ENCODE measurements at regions not wholly inside any gene's neighbourhood (a gene's known extent, or its start where the extent isn't known, plus 50 kb on each side); places are given as distances from the start of the nearest gene placed in this dataset.

DNA sequence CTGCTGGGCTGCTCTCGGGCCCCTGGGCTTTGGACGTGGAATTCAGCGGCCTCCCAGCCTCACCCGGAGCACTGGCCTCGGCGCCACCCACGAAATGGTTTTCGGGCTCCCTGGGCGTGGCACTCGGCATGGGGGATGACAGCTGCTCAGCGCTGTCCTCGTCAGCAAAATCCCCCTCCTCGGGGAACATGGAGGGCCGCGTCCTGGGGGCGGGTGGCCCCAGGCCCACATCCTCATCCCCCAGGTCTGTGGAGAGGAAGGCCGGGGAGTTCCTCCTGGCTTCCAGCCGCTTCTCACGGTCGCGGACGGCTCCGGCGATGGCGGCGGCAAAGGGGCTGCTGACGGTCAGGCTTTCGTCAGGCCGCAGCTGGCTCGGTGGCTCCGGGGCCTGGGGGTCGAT lies 88.4 kb downstream of the CTTN start:
- no peak for DNase-seq

DNA sequence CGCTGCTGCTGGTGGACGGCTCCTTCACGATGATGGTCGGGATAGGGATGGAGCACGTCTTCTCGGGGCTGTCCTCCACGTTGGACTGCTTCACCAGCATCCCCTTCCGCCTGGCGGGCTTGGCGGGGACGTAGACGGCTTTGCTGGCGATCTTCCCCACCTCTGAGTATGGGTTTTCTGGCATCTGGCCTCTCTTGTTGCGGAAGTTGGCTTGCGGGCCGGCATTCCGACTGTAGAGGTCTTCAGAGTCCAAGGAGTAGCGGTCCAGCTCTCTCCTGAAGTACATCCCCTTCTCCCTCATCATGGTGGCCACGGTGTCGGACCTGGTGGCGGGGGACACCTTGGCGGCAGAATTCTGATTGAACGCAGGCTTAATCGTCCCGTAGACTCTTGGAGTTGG lies 88.8 kb downstream of the CTTN start:
- no peak for DNase-seq

DNA sequence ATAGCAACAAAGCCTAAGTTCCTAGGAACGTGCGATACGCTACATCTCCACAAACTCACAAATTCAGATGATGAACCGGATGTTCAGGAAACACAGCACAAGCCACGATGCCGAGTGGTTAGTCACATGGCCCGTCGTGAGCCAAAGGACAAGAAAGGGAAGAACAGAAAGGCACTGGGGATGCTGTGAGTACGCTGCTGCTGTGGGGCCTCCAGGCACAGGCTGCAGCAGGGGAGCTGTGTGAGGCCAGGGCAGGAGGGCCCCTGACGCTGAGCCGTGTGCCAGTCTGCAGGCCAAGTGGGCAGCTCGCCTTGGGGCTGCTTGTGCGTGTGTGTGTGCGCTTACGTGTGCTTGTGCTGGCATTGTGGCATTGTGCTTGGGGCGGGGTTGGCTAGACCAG lies 89.4 kb downstream of the CTTN start:
- no peak for DNase-seq

DNA sequence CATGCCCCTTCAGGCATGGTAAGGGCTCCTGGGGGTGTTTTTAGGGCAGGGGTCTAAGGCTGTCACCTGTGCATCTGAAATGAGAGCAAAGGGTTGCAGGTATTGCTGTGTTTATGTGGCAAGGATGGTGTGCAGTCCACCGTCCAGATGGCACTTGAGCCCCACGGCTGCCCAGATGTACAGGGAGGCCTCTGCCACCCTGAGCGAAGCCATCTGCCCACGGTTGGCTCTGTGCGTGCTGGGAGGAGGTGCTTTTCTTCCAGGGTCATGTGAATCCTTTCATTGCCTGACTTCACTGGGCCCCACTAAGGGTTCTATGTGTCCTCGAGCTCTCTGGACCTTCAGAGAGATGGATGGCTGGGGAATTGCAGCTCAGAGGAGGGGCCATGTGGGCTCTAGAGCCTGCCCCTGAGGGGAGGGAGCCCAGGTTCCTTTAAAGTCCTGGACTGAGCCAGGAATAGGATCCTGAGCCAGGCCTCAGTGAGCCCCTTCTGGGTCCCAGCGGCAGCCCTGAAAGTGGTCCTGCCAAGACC lies 89.9 kb downstream of the CTTN start:
- DNase-seq, result no peak

DNA sequence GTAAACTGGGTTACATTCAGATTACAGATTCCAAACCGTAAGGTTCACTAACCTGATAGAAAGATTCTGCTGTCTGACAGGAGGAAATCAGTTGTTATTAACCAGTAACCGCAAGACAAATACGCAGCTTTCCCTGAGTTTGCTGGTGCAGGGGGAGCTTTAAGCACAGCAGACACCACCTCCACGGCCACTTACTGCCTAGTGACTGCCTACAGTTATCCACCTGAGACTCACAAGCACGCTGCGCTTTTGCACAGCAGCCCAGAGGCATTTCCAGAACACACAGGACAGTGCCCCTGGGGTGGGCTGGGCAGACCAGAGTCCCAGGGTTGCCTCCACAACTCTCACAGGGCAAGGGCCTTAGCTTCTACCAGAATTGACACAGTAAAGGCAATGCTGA lies 90.9 kb downstream of the CTTN start:
- DNase-seq, result no peak

DNA sequence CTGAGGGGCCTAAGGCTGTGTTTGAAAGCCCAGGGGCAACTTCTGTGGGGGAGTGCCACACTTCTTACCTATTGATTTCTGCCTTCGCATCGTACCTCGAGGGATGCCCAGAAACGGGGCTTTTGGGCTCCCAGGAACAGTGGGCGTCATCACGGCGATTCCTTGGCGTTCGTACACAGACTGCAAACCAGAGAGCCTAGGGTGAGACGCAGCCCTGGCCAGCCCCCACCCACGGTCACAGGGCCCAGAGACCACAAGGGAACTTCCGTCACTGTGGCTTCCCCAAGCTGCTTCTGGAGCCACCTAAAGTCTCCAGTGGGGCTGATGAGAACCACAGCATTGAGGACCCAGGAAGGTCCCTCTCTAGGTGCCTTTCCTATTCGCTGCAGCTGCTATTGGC lies 91.9 kb downstream of the CTTN start:
- DNase-seq, result no peak

DNA sequence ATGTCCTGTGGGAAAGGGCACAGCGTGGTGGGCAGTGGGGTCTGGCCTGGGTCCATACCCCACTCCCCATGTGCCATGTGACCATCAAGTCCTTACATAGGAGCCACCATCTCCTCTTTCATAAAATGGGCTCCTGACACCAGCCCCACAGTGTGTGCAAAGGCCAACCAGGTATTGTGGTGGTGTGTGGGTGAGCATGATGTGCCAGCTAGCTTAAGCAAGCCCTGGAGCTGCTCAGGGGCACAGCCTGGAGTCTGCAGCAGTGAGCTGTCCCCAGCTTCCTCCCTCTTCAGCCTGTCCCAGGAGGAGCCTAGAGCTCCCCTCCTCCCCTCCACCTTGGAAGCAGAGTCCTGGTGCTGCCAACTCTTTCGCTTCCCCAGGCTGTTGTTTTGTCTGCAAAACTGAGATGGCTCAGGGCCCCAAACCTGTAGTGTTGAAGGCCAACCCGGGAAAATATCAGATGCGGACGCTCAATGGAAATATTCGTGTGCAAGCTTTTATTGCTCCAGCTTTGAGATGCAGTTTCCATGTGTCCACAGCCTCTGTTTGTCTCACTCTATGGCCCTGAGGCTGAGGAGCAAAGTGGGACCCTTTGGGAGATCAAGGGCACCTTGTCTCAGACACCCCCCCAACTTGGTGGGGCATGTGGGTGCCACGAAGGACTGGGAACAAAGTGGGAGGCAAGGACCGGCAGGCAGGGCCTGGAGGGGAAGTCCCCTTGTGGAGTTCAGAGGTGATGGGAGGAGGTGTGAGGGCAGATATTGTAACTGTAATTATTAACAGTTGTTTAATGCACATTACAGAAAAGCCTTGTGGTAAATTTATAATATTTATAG lies 92.6 kb downstream of the CTTN start:
- DNase-seq, result no peak

DNA sequence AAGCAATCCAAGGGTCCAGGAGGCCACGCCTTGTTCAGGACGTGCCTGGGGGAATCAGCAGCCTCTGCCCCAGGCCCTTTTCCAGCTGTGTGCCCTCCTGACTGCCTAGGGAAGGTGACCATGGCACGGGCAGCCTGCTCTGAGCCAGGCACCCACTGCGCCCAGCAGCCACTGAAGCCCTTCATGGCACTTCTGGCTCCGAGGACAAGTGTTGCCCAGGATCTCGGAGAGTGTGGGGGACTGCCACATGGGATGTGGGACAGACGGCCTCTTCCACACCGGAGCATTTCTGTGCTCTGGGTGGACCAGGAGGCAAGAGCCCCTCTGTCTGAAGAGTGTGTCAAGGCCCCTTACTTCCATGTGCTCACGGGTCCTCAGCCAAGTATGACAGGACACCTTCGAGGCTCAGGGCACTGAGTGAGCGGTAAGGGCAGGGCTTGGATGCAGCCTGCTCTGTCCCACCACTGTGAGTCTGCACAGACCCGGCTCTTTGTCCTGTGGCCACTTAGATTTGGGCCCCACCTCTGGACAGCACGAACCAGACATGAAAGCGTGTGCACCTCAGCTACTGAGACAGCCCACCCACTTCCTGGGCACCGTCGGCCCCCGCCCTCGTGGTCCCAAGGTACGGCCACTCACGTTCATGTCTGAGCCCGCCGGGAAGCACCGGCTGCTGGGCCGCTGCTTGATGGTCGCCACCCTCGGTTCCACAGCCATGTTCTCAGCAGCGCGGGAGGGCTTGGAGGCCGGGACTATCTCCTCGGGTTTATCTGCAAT lies 93.6 kb downstream of the CTTN start:
- DNase-seq, result no peak

DNA sequence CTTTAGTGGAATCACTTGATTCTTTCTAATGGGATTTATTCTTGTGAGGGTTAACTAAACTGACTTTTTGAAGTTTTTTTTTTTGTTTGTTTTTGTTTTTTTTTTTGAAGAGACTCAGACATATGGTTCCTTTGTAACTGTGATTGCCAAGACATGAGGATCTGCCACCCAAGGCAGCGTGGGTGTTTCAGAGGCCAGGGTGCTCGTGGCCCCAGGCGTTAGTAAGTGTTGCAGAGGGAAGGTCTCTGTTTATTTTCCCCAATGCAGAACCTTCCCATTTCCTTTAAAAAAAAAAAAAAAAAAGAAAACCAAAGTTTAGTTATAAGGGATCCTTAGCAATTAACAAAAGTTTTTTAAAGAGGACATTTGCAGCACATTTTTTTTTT lies 94.8 kb downstream of the CTTN start:
- DNase-seq, result no peak

DNA sequence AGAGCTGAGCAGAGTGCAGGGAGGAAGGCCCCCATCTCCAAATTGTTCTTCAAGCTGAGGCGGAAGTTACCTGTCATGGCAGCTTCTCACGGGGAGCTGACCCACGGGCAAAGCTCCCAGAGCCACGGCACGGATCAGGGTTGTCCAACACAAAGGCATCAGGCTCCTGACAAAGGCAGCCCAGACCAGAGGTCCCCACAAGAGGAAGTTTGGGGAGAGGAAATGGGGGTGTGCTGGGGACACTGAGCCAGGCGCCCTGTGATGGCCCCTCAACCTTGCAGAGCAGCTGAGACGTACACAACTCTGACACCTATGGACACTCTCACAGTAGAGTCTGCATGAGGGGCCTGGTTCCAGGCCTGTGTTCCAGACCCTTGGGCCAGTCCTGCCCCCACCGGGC lies 95.6 kb downstream of the CTTN start:
- DNase-seq, result no peak

DNA sequence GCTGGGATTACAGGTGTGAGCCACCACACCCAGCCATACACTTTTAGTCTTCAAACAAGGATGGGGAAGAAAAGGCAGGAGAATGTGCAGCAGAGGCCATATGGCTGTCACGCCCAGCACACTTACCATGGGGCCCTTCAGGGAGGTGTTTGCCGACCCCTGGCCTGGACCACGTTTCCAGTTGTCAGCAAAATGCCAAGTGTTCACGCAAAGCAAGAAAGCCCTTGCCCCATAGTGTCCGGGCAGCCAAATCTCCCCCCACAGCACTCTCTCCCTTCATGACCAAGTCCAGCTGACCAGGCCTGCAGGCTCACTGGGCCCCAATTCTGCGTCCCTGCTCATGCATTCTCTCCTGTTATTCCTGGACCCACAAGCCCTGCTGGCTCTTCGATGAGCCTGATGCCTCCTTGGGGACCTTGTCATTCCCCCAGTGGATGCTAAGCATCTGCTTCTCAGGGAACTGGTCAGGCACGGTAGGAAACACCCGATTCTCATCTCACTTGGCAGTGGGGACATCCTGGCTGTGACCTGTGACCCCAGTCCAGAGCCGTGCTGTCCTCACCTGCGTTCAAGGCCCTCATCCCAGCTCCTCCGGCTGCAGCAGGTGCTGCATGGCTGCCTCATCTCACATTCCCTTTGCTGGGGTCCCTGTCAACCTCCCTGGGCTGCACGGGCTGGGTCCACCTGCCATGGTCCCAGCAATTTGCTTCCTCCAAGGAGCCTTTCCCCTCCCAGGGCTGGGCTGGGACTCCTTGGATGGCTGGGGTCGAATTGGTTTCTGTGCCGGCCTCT lies 96.4 kb downstream of the CTTN start:
- no peak for DNase-seq

DNA sequence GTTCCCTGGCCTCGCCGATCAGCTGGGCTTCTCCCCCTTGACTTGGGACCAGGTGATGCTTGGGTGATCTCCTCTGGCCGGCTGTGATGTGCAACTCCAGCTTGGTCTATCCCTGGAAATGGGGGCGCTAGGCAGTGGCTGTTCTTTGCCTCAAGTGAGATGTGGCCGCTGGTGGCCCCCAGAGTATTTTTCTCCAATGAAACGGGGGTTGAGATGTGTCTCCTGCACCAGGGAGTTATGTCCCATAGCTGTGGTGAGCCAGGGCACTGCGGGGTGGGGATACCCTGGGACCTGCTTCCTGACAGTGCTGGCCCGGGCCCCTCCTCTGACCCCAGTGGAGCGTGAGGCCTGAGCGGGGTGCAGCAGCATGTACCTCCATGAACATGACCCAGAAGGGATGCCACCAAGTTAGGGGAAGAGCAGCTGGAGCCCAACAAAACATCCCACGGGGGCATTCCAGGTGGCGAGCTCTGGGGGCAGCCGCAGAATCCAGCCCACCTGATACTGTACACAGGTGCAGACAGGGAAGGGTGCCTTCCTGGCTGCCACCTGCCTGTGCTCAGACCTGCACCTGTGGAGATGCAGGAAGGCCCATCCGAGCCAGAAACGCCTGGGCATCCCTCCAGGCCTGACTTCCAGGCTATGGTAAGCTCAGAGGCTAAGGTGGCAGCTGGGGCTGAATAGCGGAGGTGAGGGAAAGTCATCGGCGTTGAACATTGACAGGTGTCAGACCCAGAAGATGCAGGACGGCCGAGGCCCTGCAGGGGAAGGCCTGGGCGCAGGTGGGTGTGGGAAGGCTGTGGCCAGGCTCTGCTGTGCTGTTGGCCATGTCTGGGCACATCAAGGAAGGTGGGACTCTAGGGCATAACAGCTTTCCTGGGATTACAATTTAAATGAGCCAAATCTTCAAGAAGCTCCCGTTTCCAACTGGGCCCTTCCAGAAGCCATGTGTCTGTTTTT lies 97.3 kb downstream of the CTTN start:
- no peak for DNase-seq

DNA sequence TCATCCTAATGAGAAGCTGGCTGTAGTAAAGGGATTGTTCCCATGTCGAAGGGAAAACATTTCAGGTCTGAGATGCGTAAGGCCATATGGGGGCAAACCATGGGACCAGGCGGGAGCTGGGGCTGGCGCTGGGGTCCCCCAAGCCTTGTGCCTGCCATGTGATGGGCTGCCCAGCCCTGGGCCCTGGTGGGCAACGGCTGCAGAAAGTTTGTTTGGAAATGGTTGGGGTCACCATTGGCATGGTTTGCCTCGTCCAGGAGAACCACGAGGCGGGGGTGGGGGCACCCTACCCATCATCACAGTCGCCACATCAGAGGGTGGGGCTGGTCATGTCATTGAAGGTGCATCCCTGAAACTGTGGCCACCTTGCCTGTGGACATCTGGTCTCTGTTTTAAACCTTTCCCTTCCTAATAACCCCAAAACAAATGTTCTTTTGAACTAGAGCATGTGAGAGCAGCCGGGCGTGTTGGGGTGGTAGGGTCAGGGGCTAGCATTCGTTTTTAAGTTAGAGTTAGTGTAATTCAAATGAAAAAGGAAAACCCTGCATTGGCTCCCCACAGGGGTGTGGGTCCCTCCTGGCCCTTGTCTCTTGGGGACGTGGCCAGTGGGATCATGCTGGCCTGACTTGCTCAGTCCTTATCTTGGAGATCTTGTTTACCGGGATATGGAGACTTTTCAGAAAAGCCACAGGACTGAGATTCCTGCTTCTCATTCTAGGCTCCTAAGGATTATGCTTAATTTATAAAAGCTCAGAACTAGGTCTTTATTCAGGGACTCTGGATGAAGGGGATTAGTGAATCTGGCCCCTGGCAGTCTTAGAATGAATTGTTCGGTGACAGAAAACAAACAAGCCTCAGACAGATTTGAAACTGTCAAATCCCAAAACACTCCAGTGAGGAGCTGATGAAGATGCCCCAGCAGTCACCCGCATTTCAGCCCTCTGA lies 98.5 kb downstream of the CTTN start:
- DNase-seq, result no peak

DNA sequence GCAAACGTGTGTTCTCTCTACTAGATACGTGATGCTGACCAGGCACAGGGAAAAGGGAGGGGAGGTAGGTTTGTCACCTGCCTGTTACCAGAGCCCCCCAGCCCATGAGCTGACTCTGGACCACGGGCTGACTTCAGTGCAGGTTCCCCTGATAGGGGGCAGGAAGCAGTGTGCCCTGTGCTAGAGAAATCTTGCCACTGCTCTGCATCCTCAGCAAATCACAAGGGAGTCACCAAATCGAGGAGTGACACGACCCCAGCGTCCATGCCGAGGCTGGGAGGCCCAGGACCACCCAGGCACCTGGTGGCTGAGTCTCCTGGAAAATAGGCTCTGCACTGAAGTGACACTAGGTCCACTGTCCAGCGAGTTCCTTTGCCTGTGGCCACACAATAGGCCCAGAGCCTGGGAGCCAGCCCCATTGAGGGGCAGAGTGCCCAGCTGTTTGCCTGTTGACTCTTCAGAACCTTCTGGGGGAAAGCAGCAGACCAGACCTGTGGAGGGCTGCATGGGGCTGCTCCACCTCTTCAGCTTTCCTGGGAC lies 99.3 kb downstream of the CTTN start:
- no peak for DNase-seq

DNA sequence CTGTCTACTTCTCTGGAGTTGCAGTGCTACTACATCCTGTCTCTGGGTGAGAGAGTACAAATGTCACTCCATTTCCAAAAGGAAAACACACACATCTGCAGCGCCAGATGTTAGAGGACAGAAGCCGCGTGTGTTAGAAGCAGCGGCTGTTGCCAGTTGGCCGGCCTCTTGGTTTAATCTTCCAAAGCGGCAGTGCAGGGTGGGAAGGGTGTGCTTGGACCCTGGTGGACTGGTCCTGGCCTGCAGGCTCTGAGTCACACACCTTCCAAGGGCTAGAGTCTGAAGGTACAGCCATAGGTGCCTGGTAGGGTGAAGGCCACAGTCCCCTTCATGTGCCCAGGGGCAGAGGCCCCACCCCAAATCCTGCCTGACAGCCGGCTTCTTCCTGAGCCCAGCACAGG lies 99.8 kb downstream of the CTTN start:
- DNase-seq, result no peak

DNA sequence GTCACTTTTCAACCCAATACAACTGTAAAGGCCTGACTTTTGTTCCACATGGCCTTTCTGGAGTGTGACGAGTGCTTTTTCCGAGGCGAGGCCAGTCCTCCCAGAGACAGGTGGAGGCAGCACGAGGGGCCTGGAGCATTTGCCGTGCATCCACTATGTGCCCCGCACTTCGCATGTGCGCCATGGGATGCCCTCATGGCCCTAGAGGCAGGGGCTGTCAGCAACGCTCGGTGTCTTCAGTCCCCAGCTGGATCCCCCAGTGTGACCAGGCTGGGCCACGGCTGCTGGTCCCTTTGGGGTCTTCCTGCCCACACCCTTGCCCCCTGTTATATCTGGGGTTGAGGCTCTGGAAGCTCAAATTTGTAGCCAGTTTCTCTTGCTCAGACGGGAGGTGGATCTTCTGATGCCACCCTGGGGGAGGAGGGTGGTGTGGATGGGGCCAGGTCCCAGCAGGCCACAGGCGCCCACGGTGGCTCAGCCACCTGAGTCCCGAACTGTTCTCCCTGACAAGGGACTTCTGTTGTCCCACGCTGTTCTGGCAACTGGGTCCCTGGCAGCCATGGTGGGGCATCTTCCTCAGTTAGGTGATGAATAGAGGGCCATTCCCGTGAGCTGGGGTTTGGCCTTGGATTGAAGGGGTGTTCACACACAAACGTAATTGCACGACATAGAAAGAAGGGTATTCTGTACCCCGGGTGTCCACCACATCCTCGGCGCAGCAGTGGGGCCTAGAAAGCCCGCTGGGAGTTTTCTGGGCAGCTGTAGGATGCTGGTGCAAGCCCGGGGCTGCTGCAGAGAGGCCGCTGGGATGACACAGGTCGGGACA lies 100.9 kb downstream of the CTTN start:
- DNase-seq, result no peak

DNA sequence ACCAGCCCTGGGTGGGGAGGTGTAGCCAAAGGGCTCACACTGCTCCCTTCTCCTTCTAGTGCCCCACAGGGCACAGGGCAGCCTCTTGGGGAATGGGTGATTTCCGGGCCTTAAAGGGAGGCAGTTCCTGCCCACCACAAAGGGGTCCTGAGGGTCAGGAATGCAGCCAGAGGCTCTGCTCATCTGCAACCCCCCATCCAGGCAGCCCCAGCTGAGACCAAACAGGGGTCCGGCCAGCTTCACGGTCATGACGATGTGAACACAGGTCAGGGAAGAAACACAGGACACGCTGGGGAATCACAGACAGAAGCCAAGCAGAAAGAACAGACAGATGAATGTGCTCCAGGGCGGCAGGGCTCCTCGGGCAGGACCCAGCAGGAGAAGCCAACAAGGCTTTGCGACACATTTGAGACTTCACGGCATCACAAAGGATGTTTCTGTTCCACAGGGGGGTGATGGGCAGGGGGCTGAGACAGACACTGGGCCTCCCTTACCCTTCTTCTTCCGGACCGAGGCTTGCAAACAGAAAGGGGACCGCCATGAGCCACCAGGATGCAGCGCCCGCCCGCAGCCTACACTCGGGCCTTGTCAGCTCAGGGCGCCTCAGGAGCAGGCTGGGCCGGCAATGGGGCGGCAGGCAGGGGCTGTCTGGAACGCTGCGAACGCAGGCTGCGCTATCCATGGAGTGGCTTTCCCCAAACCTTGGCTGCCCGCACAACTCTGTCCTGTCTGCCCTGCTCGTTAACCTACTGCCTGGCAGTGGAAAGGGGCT lies 101.9 kb downstream of the CTTN start:
- DNase-seq, result no peak

DNA sequence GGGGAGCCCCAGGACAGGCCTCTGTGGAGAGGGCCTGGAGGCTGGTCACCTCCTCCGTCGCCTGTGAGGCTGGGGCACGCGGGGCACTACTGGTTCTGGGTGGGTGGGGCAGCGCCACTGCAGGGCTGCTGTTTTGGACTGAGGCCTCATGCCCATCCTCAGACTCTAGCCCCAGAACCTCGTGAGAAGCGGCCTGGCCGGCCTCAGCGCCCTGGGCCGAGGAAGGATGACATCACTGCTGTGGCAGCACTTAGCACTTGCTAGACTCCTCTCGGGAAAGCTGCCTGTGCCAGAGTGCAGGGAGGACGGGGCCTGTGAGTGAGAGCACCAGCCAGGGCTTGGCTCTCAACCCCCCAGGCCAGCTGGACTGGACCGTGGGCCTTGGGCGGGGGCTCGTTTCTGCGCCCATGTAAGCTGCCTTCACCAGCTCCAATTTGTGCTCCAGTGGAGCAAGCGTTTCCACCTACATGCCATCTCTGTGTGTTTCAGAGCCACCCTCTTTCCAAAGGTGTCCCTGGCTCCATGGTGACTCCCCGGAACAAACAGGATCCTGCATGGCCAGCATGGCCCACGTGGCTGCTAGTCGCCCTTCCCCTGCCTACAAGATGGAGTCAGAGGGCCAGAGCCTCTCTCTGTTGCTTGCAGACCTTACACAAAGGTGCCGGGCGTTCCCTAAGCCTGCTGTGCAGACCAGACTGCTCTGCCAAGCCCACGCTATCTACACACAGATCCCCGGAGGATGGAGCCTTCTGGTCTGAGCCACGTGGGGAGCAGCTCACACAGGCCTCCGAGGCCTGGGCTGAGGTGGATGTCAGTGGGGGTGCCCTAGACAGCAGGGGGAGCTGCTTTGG lies 102.9 kb downstream of the CTTN start:
- no peak for DNase-seq
